GM12878 (cell line): ENCODE measurements at regions not wholly inside any gene's neighbourhood (a gene's known extent, or its start where the extent isn't known, plus 50 kb on each side); places are given as distances from the start of the nearest gene placed in this dataset.

Experiments
- ATAC-seq: fragments of 200-7000 bp; cut with Tn5 transposase; 3 replicates; pipeline ENCODE4 v1.9.1; 2020; ENCODE audit warnings: mild to moderate bottlenecking, moderate library complexity
- BruUV-seq: library from RNA; stranded (reverse); fragments of 400-500 nt; replicated peaks from 2 replicates; lab custom pipeline; 2021; lab: Mats Ljungman, UMichigan
- CTCF ChIA-PET: fragments of 300-600 bp; sonication (Branson Sonifier 250); formaldehyde crosslinking; extraction: SDS; loops from one replicate; lab custom pipeline; 2021; ENCODE audit warnings: inconsistent platforms; lab: Yijun Ruan, JAX
- POLR2A ChIA-PET: fragments of 350-600 bp; formaldehyde crosslinking; extraction: SDS; loops from one replicate; lab custom pipeline; 2021; ENCODE audit warnings: inconsistent platforms; lab: Charles Lee
- RAD21 ChIA-PET: fragments of 300-600 bp; sonication (Branson Sonifier 250); formaldehyde crosslinking; loops from one replicate; lab custom pipeline; 2023; ENCODE audit warnings: antibody characterized with exemption; ENCODE audit not compliant: unreplicated experiment; lab: Charles Lee
- SMC1A ChIA-PET: fragments of 300-600 bp; sonication (Branson Sonifier 250); formaldehyde crosslinking; loops from one replicate; lab custom pipeline; 2023; ENCODE audit not compliant: unreplicated experiment, uncharacterized antibody; lab: Charles Lee
- DNase-seq: peaks from one replicate; pipeline ENCODE4 v3.0.0-alpha.2; 2011; ENCODE audit warnings: low read depth, low spot score
- FAIRE-seq: peaks from 3 replicates; lab custom pipeline; 2011; peaks lifted over from hg19 to GRCh38; lab: Jason Lieb, UNC
- H2AFZ ChIP-seq: 2 replicates; pipeline ENCODE4 v1.6.0; 2011; ENCODE audit warnings: low read depth, low read length, control low read depth; ENCODE audit not compliant: control insufficient read depth
- H3K27ac ChIP-seq: 2 replicates; pipeline ENCODE4 v1.5.1; 2011; ENCODE audit warnings: control low read depth; ENCODE audit not compliant: control insufficient read depth, insufficient read depth
- H3K27me3 ChIP-seq, 2 experiments: replicated peaks in 1 of 2; 2 replicates each; pipeline versions ENCODE4 v1.6.0 to v1.6.1; 2011; ENCODE audit warnings: low read length in 1 of 2; ENCODE audit not compliant: control insufficient read depth in 2 of 2, insufficient read depth in 2 of 2
- H3K36me3 ChIP-seq, 2 experiments: 2 replicates each; pipeline ENCODE4 v1.5.1; 2011; ENCODE audit warnings: low read length in 1 of 2; ENCODE audit not compliant: control insufficient read depth in 2 of 2, insufficient read depth in 2 of 2
- H3K4me1 ChIP-seq: 2 replicates; pipeline ENCODE4 v1.6.1; 2011; ENCODE audit warnings: mild to moderate bottlenecking, low read length, moderate library complexity, mixed read lengths; ENCODE audit not compliant: control insufficient read depth, insufficient read depth
- H3K4me2 ChIP-seq: 2 replicates; pipeline ENCODE4 v1.6.0; 2011; ENCODE audit warnings: control low read depth; ENCODE audit not compliant: control insufficient read depth, insufficient read depth
- H3K4me3 ChIP-seq: fragments of 200-600 bp; sonication (generic); 2 replicates; pipeline ENCODE4 v1.5.1; 2016
- H3K79me2 ChIP-seq: 2 replicates; pipeline ENCODE4 v1.6.0; 2011; ENCODE audit warnings: low read length; ENCODE audit not compliant: control insufficient read depth, insufficient read depth
- H3K9ac ChIP-seq: 2 replicates; pipeline ENCODE4 v1.8.0; 2011; ENCODE audit warnings: low read length, control low read depth, mixed read lengths; ENCODE audit not compliant: control insufficient read depth, insufficient read depth
- H3K9me3 ChIP-seq: replicated peaks from 3 replicates; pipeline ENCODE4 v1.5.1; 2011; ENCODE audit warnings: mild to moderate bottlenecking, low read length; ENCODE audit not compliant: control insufficient read depth, insufficient read depth
- H4K20me1 ChIP-seq: 2 replicates; pipeline ENCODE4 v1.6.0; 2011; ENCODE audit not compliant: control insufficient read depth, insufficient read depth
- FOXK2 ChIP-seq: fragments of 450-650 bp; IDR thresholded peaks from 2 replicates; pipeline ENCODE4 v1.6.1; 2017; ENCODE audit warnings: mild to moderate bottlenecking, moderate library complexity
- KDM1A ChIP-seq: fragments of 200-600 bp; sonication (generic); IDR thresholded peaks from 2 replicates; pipeline ENCODE4 v1.6.1; 2016; ENCODE audit warnings: borderline replicate concordance
- NR2C1 ChIP-seq: fragments of 450-650 bp; IDR thresholded peaks from 2 replicates; pipeline ENCODE4 v1.6.1; 2017; ENCODE audit warnings: antibody characterized with exemption, mild to moderate bottlenecking, moderate library complexity
- POLR2AphosphoS2 ChIP-seq: IDR thresholded peaks from 2 replicates; pipeline ENCODE4 v1.6.1; 2011; ENCODE audit warnings: low read depth, mild to moderate bottlenecking, low read length, improper control_type of control experiment, moderate library complexity
- POLR2AphosphoS5 ChIP-seq: IDR thresholded peaks from 2 replicates; pipeline ENCODE4 v1.6.1; 2011; ENCODE audit warnings: mild to moderate bottlenecking, low read length, inconsistent platforms
- POU2F2 ChIP-seq: IDR thresholded peaks from 3 replicates; pipeline ENCODE4 v1.6.1; 2011; ENCODE audit warnings: low read depth, mild to moderate bottlenecking, low read length, borderline replicate concordance
- RELA ChIP-seq: fragments of 450-650 bp; IDR thresholded peaks from 2 replicates; pipeline ENCODE4 v1.8.0; 2014; ENCODE audit warnings: borderline replicate concordance; ENCODE audit not compliant: partially characterized antibody
- SIN3A ChIP-seq: IDR thresholded peaks from 2 replicates; pipeline ENCODE4 v1.6.1; 2012; ENCODE audit warnings: low read depth, low read length, improper control_type of control experiment
- WGBS: methylation state at CpG from one replicate; pipeline ENCODE4 v1.1.6; 2016; ENCODE audit warnings: low lambda C conversion rate; ENCODE audit not compliant: insufficient replicate concordance, insufficient coverage; ENCODE audit errors: missing lambda C conversion rate; 5-methylcytosine and 5-hydroxymethylcytosine counted together
- in situ Hi-C: fragments of 300-500 bp; cut with MboI; formaldehyde crosslinking; loops from 9 replicates; pipeline ENCODE4 v1.14.3; 2018; ENCODE audit warnings: mixed read lengths
- intact Hi-C: fragments of 100-400 bp; cut with micrococcal nuclease; formaldehyde crosslinking; loops from one replicate; pipeline ENCODE4 v1.14.2; 2022; ENCODE audit not compliant: unreplicated experiment
- TF ChIP-seq, protein P1 (sequence below): fragments of 450-650 bp; IDR thresholded peaks from 2 replicates; pipeline ENCODE4 v1.6.1; 2017; ENCODE audit warnings: mild to moderate bottlenecking, moderate library complexity
- TF ChIP-seq, protein P2 (sequence below), 3 experiments: IDR thresholded peaks in 2 of 3; conservative IDR thresholded peaks in 1 of 3; 2 replicates each; pipeline ENCODE4 v1.5.1; 2011; ENCODE audit warnings: low read depth in 3 of 3, low read length in 3 of 3, mild to moderate bottlenecking in 3 of 3, control low read depth in 2 of 3, moderate library complexity in 2 of 3, inconsistent platforms in 1 of 3, mixed read lengths in 1 of 3; ENCODE audit not compliant: control insufficient read depth in 2 of 3, insufficient read depth in 1 of 3; ENCODE audit errors: extremely low read depth in 1 of 3
- TF ChIP-seq, protein P3 (sequence below): IDR thresholded peaks from 2 replicates; pipeline ENCODE4 v1.6.1; 2012; ENCODE audit warnings: mild to moderate bottlenecking, low read depth, low read length
- TF ChIP-seq, protein P4 (sequence below): fragments of 150-350 bp; IDR thresholded peaks from 2 replicates; pipeline ENCODE4 v1.6.1; 2016; ENCODE audit warnings: low read depth, low read length

DNA sequence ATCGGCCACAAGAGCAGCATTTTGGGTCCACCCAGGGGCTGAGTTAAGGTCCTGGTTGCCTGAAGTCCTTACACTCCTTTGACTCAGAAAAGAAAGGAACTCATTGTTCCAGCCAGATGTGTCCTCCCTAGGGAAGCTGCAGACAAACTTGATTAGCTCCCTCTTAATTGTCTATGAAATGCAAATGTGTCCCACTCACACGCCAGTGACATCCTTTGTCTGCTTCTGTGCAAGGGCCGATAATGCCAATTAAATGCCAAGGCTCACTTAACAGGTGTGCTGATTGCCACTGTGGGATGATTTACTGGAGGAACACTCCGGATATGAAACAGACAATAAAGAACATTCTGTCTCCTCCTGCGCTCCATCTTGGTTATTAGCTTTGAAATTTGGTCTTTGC lies 332.9 kb upstream of the CPEB2 start:
- RAD21 ChIA-PET: no interaction called here
- H4K20me1 ChIP-seq: no peaks in the 10 kb centered on the region
- H3K27me3 ChIP-seq: no peaks in the 10 kb centered on the region; a peak in 1 of 4 replicates
- no peaks in the 10 kb centered on the region; the same call in 2 of the 3 replicates for H3K9me3 ChIP-seq
- 24% methylated on average over 5 of the region's 5 CpGs for WGBS
- H3K4me2 ChIP-seq: no peak overlapping the region
- H3K4me1 ChIP-seq: no peaks in the 10 kb centered on the region
- no peak overlapping the region for H2AFZ ChIP-seq
- no peak overlapping the region for H3K27ac ChIP-seq
- no peak overlapping the region for H3K9ac ChIP-seq
- BruUV-seq: no TSS peak
- ATAC-seq: no peak
- SMC1A ChIA-PET: no interaction called here
- intact Hi-C loops: no loop called here
- POLR2A ChIA-PET: no interaction called here
- CTCF ChIA-PET: interaction anchor here (1.1 kb wide), 1 partner anchor 29 kb away, joined by 3 read pairs; no protein-coding TSS in a partner anchor
- no peaks in the 10 kb centered on the region for H3K36me3 ChIP-seq
- no peak for FAIRE-seq
- H3K4me3 ChIP-seq: no peak overlapping the region
- H3K79me2 ChIP-seq: no peaks in the 10 kb centered on the region
- DNase-seq: no peak
- in situ Hi-C loops: no loop called here
- TF ChIP-seq, protein P1, sequence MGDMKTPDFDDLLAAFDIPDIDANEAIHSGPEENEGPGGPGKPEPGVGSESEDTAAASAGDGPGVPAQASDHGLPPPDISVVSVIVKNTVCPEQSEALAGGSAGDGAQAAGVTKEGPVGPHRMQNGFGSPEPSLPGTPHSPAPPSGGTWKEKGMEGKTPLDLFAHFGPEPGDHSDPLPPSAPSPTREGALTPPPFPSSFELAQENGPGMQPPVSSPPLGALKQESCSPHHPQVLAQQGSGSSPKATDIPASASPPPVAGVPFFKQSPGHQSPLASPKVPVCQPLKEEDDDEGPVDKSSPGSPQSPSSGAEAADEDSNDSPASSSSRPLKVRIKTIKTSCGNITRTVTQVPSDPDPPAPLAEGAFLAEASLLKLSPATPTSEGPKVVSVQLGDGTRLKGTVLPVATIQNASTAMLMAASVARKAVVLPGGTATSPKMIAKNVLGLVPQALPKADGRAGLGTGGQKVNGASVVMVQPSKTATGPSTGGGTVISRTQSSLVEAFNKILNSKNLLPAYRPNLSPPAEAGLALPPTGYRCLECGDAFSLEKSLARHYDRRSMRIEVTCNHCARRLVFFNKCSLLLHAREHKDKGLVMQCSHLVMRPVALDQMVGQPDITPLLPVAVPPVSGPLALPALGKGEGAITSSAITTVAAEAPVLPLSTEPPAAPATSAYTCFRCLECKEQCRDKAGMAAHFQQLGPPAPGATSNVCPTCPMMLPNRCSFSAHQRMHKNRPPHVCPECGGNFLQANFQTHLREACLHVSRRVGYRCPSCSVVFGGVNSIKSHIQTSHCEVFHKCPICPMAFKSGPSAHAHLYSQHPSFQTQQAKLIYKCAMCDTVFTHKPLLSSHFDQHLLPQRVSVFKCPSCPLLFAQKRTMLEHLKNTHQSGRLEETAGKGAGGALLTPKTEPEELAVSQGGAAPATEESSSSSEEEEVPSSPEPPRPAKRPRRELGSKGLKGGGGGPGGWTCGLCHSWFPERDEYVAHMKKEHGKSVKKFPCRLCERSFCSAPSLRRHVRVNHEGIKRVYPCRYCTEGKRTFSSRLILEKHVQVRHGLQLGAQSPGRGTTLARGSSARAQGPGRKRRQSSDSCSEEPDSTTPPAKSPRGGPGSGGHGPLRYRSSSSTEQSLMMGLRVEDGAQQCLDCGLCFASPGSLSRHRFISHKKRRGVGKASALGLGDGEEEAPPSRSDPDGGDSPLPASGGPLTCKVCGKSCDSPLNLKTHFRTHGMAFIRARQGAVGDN: no peak
- TF ChIP-seq RELA (no peak), NR2C1 (no peak), POLR2AphosphoS5 (no peak), FOXK2 (no peak), POLR2AphosphoS2 (no peak), KDM1A (no peak), SIN3A (no peak), POU2F2 (no peak)
- TF ChIP-seq, protein P2, sequence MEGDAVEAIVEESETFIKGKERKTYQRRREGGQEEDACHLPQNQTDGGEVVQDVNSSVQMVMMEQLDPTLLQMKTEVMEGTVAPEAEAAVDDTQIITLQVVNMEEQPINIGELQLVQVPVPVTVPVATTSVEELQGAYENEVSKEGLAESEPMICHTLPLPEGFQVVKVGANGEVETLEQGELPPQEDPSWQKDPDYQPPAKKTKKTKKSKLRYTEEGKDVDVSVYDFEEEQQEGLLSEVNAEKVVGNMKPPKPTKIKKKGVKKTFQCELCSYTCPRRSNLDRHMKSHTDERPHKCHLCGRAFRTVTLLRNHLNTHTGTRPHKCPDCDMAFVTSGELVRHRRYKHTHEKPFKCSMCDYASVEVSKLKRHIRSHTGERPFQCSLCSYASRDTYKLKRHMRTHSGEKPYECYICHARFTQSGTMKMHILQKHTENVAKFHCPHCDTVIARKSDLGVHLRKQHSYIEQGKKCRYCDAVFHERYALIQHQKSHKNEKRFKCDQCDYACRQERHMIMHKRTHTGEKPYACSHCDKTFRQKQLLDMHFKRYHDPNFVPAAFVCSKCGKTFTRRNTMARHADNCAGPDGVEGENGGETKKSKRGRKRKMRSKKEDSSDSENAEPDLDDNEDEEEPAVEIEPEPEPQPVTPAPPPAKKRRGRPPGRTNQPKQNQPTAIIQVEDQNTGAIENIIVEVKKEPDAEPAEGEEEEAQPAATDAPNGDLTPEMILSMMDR (IDR thresholded peaks at IDR 0.05 in 2 of 3, conservative IDR thresholded peaks at IDR 0.05 in 1 of 3; ENCODE audit: control insufficient read depth in 2 of 3, extremely low read depth in 1 of 3, insufficient read depth in 1 of 3, low read depth in 3 of 3, low read length in 3 of 3): no peak
- TF ChIP-seq, protein P3, sequence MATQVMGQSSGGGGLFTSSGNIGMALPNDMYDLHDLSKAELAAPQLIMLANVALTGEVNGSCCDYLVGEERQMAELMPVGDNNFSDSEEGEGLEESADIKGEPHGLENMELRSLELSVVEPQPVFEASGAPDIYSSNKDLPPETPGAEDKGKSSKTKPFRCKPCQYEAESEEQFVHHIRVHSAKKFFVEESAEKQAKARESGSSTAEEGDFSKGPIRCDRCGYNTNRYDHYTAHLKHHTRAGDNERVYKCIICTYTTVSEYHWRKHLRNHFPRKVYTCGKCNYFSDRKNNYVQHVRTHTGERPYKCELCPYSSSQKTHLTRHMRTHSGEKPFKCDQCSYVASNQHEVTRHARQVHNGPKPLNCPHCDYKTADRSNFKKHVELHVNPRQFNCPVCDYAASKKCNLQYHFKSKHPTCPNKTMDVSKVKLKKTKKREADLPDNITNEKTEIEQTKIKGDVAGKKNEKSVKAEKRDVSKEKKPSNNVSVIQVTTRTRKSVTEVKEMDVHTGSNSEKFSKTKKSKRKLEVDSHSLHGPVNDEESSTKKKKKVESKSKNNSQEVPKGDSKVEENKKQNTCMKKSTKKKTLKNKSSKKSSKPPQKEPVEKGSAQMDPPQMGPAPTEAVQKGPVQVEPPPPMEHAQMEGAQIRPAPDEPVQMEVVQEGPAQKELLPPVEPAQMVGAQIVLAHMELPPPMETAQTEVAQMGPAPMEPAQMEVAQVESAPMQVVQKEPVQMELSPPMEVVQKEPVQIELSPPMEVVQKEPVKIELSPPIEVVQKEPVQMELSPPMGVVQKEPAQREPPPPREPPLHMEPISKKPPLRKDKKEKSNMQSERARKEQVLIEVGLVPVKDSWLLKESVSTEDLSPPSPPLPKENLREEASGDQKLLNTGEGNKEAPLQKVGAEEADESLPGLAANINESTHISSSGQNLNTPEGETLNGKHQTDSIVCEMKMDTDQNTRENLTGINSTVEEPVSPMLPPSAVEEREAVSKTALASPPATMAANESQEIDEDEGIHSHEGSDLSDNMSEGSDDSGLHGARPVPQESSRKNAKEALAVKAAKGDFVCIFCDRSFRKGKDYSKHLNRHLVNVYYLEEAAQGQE: no peak
- TF ChIP-seq, protein P4, sequence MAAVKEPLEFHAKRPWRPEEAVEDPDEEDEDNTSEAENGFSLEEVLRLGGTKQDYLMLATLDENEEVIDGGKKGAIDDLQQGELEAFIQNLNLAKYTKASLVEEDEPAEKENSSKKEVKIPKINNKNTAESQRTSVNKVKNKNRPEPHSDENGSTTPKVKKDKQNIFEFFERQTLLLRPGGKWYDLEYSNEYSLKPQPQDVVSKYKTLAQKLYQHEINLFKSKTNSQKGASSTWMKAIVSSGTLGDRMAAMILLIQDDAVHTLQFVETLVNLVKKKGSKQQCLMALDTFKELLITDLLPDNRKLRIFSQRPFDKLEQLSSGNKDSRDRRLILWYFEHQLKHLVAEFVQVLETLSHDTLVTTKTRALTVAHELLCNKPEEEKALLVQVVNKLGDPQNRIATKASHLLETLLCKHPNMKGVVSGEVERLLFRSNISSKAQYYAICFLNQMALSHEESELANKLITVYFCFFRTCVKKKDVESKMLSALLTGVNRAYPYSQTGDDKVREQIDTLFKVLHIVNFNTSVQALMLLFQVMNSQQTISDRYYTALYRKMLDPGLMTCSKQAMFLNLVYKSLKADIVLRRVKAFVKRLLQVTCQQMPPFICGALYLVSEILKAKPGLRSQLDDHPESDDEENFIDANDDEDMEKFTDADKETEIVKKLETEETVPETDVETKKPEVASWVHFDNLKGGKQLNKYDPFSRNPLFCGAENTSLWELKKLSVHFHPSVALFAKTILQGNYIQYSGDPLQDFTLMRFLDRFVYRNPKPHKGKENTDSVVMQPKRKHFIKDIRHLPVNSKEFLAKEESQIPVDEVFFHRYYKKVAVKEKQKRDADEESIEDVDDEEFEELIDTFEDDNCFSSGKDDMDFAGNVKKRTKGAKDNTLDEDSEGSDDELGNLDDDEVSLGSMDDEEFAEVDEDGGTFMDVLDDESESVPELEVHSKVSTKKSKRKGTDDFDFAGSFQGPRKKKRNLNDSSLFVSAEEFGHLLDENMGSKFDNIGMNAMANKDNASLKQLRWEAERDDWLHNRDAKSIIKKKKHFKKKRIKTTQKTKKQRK: no peak
